NCI-H2081 treated with DMSO at 0.1 percent for 48 hours (cell line): ENCODE measurements at regions not wholly inside any gene's neighbourhood (a gene's known extent, or its start where the extent isn't known, plus 50 kb on each side); places are given as distances from the start of the nearest gene placed in this dataset.

ENCODE experiments used
- DNase-seq: peaks from one replicate; lab custom pipeline; 2025; lab: John Stamatoyannopoulos, UW

DNA sequence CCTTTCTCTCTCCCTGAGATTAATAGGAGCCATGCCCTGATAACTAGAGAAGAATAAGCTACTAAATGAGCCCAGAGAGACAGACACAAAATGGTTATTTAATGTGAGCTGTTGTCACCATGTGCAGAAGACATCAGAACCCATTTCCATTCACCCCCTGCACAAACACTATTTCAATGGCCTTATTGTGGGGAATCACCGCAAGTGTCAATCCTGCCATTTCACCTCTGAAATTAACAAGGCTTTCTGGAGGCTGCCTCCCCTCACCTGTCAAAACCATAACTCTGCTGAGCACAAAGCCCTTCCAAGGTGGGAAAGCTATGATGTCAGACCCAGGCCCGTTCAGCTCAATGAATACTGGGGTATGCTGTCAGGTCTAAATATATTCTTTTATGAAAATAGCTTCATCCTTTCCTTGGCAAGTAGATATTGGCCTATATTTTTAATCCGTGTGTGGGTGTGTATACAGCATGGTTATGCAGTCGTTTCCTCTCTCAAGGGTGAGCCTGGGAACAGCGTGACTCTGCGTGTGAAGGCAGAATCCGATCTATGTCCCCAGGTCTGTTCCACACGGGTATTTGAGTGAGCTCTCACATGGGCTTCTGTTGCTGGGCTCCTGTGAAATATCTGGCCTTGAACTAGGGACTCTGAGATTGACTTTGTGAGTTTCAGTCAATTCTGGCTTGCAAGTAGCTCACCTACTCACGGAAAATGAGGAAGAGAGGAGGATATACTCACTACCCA is 266.3 kb downstream of the FBXW7 start:
- DNase-seq: no peak

DNA sequence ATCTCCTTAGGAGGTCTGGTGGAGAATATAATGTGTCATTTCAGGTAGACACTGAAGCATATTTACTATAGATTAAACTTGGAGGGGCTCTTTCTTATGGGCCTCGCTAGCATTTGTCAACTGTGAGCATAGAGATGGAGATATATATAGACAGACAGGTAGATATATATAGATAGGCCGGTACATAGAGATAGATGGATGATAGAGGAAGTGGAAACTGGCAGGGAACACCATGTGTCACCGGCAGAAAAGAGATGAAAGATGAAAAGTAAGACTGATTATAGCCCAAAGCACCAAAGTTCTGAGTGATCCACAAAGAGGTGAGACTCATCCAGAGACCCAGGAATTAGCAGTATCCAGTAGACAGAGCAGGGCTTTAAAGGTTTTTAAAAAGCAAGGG is 268.1 kb downstream of the FBXW7 start:
- no peak for DNase-seq

DNA sequence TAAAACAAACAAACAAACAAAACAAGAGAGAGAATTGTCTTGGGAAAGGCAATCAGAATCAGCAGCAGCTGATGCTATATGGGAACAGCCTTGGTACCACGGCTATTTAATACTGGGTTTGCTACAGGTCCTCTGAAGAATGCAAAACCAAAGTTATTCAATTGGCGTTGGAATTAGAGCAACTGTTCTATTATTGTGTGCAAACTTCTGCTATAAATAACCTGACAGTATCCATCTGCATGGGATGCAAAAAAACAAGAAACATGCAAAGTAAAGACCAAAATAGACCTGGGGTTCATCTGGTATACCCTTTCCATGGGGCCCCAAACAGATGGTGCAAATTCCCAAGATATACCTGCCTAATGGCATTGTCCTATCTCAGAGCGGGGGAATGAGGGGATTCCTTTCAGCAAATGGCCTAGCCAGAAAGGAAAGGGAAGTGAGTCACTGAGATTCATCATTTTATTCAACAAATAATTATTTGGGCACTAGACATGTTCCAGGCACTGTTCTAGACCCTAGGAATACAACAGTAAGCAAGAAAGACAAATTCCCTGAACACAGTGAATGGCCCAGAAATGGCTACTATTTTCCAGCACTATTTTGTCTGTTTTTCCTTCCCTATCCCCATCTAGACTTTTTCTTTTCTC is 268.9 kb downstream of the FBXW7 start:
- no peak for DNase-seq

DNA sequence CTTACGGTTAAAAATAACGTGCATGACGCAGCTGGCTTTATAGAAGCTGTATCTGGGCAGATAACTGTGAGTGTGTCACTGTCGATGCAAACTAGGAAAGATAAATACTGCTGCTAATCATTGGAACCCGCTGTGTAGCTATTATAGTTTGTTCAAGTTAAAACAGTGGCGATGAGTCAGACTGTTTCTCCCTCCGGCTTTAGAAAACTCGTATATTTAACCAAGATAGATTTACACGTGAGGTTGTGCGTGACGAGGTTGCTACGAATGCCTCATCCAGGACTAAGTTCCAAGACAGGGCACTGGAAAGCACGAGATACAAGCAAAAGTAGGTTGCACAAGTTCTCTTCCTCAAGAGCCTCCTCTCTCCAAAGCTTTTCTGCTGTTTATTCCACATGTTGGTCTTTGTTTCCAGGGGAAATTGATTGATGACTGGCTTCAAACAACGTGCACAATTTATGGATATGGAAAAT is 270.7 kb downstream of the FBXW7 start:
- DNase-seq: peak; percentile 5

DNA sequence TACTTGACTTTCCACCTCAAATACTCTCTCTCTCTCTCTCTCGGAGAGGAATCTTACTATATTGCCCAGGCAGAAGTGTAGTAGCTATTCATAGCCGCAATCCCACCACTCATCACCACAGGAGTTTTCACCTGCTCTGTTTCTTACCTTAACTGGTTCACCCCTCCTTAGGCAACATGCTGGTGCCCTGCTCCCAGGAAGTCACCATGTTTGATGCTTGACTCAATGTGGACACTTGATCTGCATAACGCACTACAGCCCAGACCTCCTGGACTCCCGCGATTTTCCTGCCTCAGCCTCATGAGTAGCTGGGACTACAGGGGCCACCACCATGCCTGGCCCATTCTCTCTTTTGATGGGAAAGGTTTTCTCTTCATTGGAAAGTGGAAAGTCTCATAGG is 271.8 kb downstream of the FBXW7 start:
- no peak for DNase-seq

DNA sequence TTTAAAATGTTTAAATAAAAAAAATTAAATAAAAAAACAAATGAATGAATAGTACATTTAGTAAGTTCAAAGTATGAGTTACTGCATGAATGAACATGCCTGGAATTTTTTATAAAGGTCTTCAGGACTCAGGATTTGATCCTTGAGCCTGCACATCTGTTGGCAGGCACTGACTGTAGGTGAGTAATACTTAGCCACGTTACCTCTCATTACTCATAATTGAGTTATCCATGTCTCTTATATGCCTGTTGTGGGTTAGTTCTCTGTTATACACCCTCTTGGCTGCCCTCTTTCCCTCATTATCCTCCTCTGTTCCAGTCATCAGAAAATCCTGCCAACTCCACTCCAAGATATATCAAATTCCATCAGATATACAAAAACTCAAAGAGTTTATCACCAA is 276.0 kb downstream of the FBXW7 start:
- no peak for DNase-seq

DNA sequence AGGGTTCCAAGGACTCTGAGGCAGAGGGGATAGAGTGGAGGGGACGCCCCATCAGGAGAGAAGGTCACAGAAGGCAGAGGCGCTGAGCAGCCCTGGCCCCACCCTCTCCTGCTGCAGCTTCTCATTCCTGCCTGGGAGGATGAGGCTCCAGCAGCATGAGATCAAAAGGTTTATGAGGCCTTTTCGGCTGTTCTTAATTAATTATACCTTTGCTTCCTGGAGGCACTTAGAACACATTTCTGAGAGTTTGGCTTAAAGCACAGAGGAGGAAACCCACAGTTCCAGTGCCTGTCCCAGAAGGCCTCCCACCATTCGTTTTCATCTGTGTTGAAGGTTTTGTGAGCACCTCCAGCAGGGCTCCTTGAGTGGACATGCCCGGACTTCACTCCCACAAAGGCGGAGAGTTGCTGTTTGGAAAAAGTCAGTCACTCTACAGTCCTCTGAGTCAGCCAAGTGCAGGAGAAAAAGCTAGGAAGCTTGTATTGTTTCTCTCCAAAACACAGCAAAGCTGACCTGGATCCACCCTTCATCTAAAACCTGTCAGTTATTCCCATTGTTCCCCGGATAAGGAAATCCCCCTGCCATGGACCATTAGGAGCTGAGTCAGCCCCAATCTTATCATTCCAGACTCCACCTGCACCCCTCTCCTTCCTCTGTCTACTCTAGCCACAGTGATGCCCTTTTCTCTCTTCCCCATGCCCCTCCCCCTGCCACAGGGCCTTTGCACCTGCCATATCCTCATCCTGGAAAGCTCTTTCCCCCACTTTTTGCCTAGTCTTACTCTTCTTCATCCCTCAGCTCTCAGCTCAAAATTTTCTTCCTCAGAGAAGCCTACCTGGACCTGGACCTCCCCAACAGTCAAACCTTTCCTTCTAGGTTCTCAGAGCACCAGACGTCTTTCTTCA is 276.8 kb downstream of the FBXW7 start:
- DNase-seq: no peak

DNA sequence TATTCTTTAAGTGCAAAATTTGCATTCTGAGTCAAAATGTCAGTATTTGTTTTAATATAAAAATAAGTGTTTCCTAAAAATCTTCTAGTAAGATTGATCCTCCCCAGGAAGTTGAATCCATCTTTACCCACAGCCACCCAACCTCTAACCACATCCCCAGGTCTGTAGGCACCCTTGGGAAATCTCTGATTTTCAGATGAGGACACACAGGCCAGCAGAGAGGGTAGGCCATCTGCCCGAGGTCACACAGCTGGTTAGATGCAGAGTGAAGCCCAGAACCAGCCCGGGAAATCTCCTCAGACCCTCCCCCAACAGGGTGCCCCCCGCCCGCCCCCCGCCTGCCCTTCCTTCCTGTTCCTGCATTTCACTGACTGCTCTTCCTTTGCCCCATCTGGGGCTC is 277.5 kb downstream of the FBXW7 start:
- DNase-seq: no peak

DNA sequence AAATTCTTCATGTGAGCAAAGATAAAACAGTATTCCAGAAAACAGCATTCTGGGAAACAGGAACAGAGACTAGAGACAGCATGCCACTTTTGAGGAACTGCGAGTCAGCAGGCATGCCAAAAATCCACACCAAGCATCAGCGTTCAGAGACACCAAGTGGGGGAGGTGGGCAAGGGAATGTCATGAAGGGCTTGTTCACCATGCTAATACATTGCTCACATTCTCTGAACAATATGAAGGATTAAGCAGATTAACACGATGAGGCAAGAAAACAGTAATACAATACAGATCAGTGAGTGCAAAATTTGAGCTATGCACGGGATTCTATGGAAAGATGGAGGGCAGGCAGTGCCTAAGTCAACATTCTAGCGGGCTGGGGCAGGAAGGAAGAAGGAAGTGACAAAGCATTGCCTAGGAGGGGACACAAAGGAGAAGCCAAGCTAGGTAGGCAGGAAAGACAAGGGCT is 278.3 kb downstream of the FBXW7 start:
- DNase-seq: no peak

DNA sequence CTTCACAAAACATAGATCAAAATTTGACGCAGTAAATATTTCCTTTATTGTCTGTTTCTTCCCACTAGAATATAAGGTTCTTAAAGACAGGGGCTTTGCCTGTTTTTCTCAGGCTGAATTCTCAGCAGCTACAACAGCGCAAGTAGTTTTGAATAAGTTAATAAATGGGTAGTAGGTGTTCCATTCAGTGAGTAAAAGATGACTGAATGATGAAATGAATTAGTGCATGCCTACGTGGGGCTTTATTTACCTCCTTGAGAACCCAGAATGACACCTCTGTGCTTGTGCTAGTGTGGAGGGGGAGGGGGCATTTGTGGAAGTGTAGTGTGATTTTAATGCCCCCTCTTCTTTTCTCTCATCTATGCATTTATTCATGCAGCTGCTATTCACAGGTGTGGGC is 278.9 kb downstream of the FBXW7 start:
- DNase-seq: no peak

DNA sequence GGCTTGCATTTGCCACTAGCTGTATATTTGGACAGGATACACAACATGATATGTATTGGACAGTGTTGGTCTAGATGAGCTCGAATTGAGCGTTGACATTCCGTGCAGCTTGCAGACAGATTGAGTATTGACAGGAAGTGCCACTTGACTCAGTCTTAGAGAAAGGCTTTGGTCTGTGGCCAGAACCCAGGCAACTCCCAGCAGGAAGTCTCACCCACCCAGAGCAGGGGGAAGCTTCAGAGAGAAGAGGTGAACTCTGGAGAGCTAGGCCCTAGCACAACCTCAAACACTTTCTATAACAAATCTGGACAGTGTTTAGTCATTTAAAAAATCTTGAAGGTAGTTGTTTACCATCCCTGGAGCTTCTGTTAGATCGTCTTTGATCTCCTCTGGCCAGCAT is 280.5 kb downstream of the FBXW7 start:
- no peak for DNase-seq

DNA sequence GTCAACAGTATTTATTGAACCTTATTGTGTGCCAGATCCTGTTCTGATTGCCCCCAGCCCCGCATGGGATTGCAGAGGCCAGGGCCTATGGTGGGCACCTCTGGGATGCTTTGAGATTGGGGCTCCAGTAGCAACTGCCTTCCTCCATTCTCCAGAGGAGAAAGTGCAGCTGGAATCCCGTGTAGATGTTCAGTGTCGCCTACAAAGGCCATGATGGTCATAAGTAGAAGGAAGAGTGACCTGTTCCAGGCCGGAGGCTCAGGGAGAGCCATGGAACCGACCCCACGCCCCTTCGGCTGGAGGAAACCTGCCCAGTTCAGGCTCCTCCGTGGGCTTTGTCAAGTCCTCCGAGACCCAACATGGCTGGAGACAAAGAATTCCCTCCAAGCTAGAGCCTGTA is 287.5 kb downstream of the FBXW7 start:
- no peak for DNase-seq

DNA sequence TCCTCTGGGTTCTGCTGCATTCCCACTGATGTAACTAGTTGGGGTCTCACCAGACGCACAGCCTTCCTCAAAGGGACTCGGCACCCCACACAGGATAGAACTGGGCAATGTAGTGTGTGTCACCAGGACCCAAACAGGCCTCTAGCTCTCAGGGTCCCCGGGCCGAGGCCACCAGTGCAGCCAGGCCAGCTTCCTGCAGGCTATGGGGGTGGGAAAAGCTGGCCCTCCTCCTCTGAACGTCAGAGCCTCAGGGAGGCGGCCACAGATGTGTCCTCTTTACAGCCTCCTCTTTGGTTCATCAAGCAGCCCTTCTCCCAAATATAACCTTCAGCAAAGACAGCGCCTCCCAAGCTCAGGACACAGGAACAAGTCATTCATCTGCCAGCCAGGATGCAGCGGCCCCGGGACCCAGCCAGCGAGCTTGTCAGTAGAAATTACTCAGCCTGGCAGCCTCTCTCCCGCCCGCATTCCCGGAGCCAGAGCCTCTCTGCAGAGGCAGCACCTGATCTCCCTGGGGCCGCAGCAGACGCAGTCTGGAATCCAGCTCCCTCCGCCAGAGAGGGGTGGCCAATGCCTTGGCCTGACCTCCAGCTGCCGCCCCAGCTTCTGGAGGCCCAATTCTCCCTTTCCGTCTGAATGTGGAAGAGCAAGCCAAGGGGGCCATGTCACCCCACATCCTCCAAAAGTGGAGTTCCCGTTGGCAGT is 288.5 kb downstream of the FBXW7 start:
- DNase-seq: no peak

DNA sequence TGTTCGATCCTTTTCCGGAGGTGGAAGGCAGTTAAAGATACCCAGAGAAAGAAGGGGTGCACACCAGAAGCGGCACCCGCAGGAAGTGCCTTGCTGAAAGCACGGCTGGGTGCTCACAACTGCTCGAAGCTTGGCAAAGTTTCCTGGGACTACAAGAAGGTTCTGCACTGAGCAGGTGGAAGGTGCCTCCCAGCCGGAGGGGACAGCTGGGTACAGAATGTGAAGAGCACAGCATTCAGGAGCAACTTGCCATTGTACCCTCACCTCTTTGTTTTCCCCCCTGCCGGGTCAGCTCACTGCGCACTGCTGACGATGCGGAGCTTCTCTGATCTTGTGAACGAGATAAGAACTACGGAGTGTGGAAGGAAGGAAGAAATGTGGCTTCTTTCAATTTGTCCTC is 289.2 kb downstream of the FBXW7 start:
- DNase-seq: no peak

DNA sequence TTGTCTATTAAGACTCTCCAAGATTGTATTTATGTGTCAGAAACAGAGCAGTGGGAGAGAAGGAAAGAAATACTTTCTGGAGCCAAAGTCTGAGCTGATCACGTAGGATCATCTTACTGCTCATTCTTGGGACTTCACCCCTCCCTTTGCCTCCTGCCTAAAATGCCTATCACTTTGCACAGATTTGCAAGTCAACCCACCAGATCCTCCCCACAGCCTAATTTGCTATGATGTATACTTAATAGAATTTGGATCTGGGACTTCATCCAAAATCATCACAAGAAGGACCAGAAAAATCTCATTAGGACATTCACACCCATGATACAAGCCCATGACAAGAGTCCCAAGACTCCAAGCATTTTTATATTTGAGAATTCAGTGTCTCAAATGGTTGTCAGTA is 290.2 kb downstream of the FBXW7 start:
- no peak for DNase-seq

DNA sequence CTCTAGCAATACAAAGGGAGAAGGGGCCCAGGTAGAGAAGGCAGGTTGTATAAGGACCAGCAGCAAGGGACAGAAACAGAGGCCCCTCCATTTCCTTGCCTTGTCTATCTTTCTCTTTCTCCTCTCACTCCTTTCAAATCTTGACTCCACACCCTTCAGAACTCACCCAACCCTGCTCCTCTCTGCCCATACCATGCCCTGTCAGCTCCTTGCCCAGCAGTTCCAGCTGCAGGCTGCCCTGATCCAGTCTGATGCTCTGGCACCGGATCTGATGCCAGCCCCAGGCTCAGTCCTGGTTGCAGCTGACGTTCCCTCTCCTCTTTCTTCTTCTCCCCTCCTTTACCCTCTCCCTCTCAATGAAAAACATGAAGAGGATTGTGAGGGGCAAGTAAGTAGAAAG is 291.2 kb downstream of the FBXW7 start:
- no peak for DNase-seq

DNA sequence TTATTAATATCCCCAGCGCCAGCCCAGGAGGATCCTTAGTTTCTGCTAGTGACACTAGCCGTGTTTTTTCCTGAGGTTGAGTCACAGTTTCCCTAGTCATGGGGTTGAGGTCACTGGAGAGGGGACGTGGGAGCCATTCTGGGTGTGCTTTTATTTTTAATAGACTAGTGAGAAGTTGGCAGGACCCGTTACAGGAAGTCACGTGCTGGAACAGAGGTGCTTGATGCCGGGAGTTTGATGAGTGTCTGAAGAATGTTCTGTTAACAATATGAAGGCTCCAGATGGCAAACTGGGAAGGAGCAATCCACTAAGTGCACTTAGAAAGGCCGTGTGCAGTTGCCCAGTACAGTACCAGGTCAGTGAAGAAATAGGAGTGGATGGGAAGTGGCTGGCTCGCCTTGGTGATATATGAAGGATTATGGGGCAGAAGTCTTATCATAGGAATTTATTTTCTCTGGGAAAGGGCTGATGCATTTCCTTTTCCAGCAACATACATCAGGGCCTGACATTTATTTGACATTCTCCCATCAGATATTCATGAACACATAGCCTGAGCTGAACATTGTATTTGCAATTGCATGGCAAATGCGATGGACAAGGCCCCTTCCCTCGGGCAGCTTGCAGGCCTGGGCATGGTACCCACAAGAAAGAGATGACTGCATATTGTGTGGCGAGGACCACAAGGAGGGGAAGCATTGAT is 291.8 kb downstream of the FBXW7 start:
- no peak for DNase-seq

DNA sequence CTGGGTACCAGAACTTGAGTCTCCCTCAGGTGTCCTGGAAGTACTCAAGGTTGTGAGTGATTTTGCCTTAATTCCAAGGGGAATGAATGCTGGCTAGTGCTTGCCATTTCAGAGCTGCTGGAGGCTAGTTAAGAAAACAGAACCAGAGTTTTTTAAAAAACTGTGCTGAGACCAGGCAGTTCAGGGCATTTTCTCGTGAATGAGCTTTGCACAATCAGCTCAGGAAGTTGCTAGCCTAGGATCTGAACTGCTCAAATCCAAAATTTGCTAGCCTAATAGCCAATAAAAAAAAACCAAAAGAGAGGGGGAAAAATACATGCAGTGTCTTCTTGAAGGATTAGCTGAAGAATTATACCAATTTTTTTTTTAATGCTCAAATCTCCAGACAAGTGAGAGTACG is 292.7 kb downstream of the FBXW7 start:
- no peak for DNase-seq

DNA sequence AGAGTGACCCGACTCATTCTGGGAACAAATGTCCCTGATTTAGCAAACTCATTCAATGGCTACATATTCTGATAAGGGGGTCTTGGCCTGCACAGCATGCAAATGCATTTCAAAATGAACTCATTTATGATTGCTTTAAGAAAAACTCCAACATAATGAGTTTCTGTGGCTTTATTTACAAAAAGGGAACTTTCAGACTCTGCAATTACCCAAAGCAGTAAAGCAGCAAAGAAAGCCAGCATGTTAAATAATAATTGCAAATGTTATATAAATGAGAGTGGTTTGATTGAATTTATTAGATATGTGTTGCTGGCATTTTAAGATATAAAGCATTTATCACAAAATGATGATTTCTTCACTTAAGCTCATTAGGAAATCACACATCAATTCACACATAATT is 295.7 kb downstream of the FBXW7 start:
- no peak for DNase-seq

DNA sequence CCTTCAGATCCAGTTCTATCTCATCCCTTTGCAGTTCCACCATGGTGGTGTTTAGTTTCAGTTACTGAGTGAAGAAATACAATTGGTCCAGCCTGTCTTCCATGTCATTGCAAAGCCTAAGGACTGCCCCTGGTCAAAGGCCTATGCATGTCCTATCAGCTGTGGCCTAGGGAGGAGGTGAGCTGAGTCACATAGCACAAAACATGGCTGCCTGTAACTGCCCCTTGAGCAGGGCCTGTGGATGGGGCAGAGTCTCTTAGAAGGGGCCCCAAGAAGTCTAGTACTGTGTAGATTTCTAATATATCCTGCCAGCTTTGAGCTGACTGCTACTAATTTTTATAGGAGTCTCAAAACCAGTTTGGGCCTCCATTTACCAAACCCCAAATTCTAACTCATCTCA is 296.7 kb downstream of the FBXW7 start:
- no peak for DNase-seq

DNA sequence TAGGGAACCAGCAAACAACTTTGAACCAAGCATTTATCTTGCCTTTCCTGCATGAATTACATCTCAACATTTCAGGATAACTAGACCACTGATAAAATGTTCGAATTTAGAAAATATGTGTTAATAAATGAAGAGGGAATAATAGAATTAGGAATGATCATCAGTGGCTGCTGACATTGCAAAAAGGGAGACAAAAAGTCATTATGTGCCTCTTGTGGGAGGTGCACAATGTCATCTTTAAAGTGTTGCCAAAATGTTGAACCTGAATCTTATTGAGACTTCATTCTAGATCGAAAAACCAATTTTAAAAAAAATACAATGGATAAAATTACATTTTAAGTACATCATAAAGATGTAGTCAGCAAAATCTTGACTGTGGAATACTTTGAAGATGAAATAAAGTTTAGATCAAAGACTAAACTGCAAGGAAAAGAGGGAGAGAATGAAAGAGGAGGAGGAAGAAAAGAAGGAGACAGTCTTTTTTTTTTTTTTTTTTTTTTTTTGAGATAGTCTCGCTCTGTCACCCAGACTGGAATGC is 299.3 kb downstream of the FBXW7 start:
- DNase-seq: no peak
